IMR-90 (cell line): ENCODE measurements at regions not wholly inside any gene's neighbourhood (a gene's known extent, or its start where the extent isn't known, plus 50 kb on each side); places are given as distances from the start of the nearest gene placed in this dataset.

Source experiments
- ATAC-seq: fragments of 200-7000 bp; cut with Tn5 transposase; 2 replicates; pipeline ENCODE4 v1.9.1; 2020; ENCODE audit warnings: low read depth, mild to moderate bottlenecking, moderate library complexity
- BruUV-seq: library from RNA; stranded (reverse); fragments of 400-500 nt; replicated peaks from 2 replicates; lab custom pipeline; 2021; lab: Mats Ljungman, UMichigan
- CTCF ChIA-PET: fragments of 300-600 bp; formaldehyde crosslinking; extraction: SDS; loops from one replicate; lab custom pipeline; 2021; ENCODE audit warnings: antibody characterized with exemption; lab: Yijun Ruan, JAX
- POLR2A ChIA-PET: fragments of 300-600 bp; sonication (Branson Sonifier 250); formaldehyde crosslinking; loops from one replicate; lab custom pipeline; 2022; ENCODE audit warnings: antibody characterized with exemption; ENCODE audit not compliant: unreplicated experiment; lab: Charles Lee
- DNase-seq: peaks from one replicate; pipeline ENCODE4 v3.0.0; 2013
- H2AFZ ChIP-seq: replicated peaks from 2 replicates; pipeline ENCODE3; 2013; ENCODE audit warnings: low read length, mild to moderate bottlenecking; ENCODE audit not compliant: poor library complexity
- H2AK5ac ChIP-seq: 2 replicates; pipeline ENCODE4 v1.6.1; 2013; ENCODE audit warnings: low read depth, low read length, inconsistent platforms
- H2AK9ac ChIP-seq: replicated peaks from 2 replicates; pipeline ENCODE3; 2013; ENCODE audit warnings: mild to moderate bottlenecking, low read depth, low read length, moderate library complexity; ENCODE audit not compliant: poor library complexity
- H2BK120ac ChIP-seq: 2 replicates; pipeline ENCODE4 v1.6.1; 2013; ENCODE audit warnings: low read depth, low read length, inconsistent platforms
- H2BK15ac ChIP-seq: 3 replicates; pipeline ENCODE4 v1.6.1; 2013; ENCODE audit warnings: low read depth, low read length, inconsistent platforms
- H2BK20ac ChIP-seq: 2 replicates; pipeline ENCODE4 v1.6.1; 2013; ENCODE audit warnings: low read depth, mild to moderate bottlenecking, inconsistent platforms, low read length, moderate library complexity
- H2BK5ac ChIP-seq: 2 replicates; pipeline ENCODE4 v1.6.1; 2013; ENCODE audit warnings: mild to moderate bottlenecking, low read depth, low read length, inconsistent platforms; ENCODE audit not compliant: poor library complexity, severe bottlenecking
- H3K14ac ChIP-seq: replicated peaks from 2 replicates; pipeline ENCODE4 v1.6.1; 2013; ENCODE audit warnings: low read depth, low read length, inconsistent platforms
- H3K18ac ChIP-seq: 2 replicates; pipeline ENCODE4 v1.6.1; 2013; ENCODE audit warnings: low read depth, low read length, control low read depth
- H3K23ac ChIP-seq: 2 replicates; pipeline ENCODE4 v1.6.1; 2013; ENCODE audit warnings: low read depth, low read length, inconsistent platforms
- H3K27ac ChIP-seq: 2 replicates; pipeline ENCODE4 v1.5.1; 2013; ENCODE audit warnings: mild to moderate bottlenecking, control low read depth, low read length; ENCODE audit not compliant: insufficient read depth
- H3K27me3 ChIP-seq: 2 replicates; pipeline ENCODE4 v1.6.1; 2013; ENCODE audit warnings: low read length; ENCODE audit not compliant: control insufficient read depth, insufficient read depth
- H3K36me3 ChIP-seq: 2 replicates; pipeline ENCODE4 v1.6.1; 2013; ENCODE audit warnings: low read length, mixed read lengths; ENCODE audit not compliant: control insufficient read depth, insufficient read depth
- H3K4ac ChIP-seq: 2 replicates; pipeline ENCODE4 v1.6.1; 2013; ENCODE audit warnings: low read depth, low read length, inconsistent platforms
- H3K4me1 ChIP-seq: 2 replicates; pipeline ENCODE4 v1.6.1; 2013; ENCODE audit warnings: low read length, mixed read lengths; ENCODE audit not compliant: control insufficient read depth, insufficient read depth
- H3K4me2 ChIP-seq: 2 replicates; pipeline ENCODE4 v1.6.1; 2013; ENCODE audit warnings: low read depth, mild to moderate bottlenecking, control low read depth, low read length, moderate library complexity
- H3K4me3 ChIP-seq: 2 replicates; pipeline ENCODE4 v1.5.1; 2013; ENCODE audit warnings: low read depth, mild to moderate bottlenecking, control low read depth, low read length, moderate library complexity; ENCODE audit not compliant: insufficient read depth
- H3K56ac ChIP-seq: 2 replicates; pipeline ENCODE4 v1.6.1; 2013; ENCODE audit warnings: low read length, inconsistent platforms; ENCODE audit not compliant: insufficient read depth; ENCODE audit errors: extremely low read depth
- H3K79me1 ChIP-seq, 2 experiments: 2 replicates each; pipeline ENCODE4 v1.6.1; 2013; ENCODE audit warnings: low read length in 2 of 2, inconsistent platforms in 1 of 2, low read depth in 1 of 2
- H3K9ac ChIP-seq: 2 replicates; pipeline ENCODE4 v1.6.1; 2013; ENCODE audit warnings: low read depth, low read length, control low read depth
- H3K9me1 ChIP-seq: 2 replicates; pipeline ENCODE4 v1.6.1; 2013; ENCODE audit warnings: low read length, inconsistent platforms; ENCODE audit not compliant: insufficient read depth
- H3K9me3 ChIP-seq: 2 replicates; pipeline ENCODE4 v1.6.1; 2013; ENCODE audit warnings: low read length; ENCODE audit not compliant: control insufficient read depth, insufficient read depth
- H4K20me1 ChIP-seq: 2 replicates; pipeline ENCODE4 v1.6.1; 2013; ENCODE audit warnings: low read length, inconsistent platforms; ENCODE audit not compliant: insufficient read depth
- H4K5ac ChIP-seq: 2 replicates; pipeline ENCODE4 v1.6.1; 2013; ENCODE audit warnings: mild to moderate bottlenecking, low read depth, low read length, control low read depth
- H4K8ac ChIP-seq, 2 experiments: 2 replicates each; pipeline ENCODE4 v1.6.1; 2013; ENCODE audit warnings: low read depth in 2 of 2, low read length in 2 of 2, control low read depth in 1 of 2, inconsistent platforms in 1 of 2
- H4K91ac ChIP-seq: 2 replicates; pipeline ENCODE4 v1.6.1; 2013; ENCODE audit warnings: low read depth, low read length, inconsistent platforms; ENCODE audit not compliant: insufficient read depth
- BHLHE40 ChIP-seq: fragments of 150-350 bp; IDR thresholded peaks from 2 replicates; pipeline ENCODE4 v1.6.1; 2016; ENCODE audit warnings: mild to moderate bottlenecking, low read depth, low read length
- CEBPB ChIP-seq: IDR thresholded peaks from 2 replicates; pipeline ENCODE4 v1.6.1; 2012; ENCODE audit warnings: low read depth, low read length, improper control_type of control experiment
- CTCF ChIP-seq: conservative IDR thresholded peaks from 2 replicates; pipeline ENCODE4 v1.5.1; 2012; ENCODE audit warnings: mild to moderate bottlenecking, low read depth, low read length, improper control_type of control experiment
- ELK1 ChIP-seq: fragments of 150-350 bp; IDR thresholded peaks from 2 replicates; pipeline ENCODE4 v1.6.1; 2016; ENCODE audit warnings: low read depth, mild to moderate bottlenecking, low read length, moderate library complexity, borderline replicate concordance
- MAFK ChIP-seq: IDR thresholded peaks from 2 replicates; pipeline ENCODE4 v1.6.1; 2012; ENCODE audit warnings: low read depth, low read length, improper control_type of control experiment
- MAZ ChIP-seq: IDR thresholded peaks from 2 replicates; pipeline ENCODE4 v1.6.1; 2012; ENCODE audit warnings: low read depth, mild to moderate bottlenecking, low read length, improper control_type of control experiment, moderate library complexity, borderline replicate concordance
- MXI1 ChIP-seq: IDR thresholded peaks from 2 replicates; pipeline ENCODE4 v1.6.1; 2012; ENCODE audit warnings: low read depth, mild to moderate bottlenecking, low read length, moderate library complexity, borderline replicate concordance
- NFE2L2 ChIP-seq: fragments of 150-350 bp; IDR thresholded peaks from 2 replicates; pipeline ENCODE4 v1.6.1; 2016; ENCODE audit warnings: low read depth, mild to moderate bottlenecking, low read length
- POLR2A ChIP-seq: IDR thresholded peaks from 2 replicates; pipeline ENCODE4 v1.6.1; 2012; ENCODE audit warnings: mild to moderate bottlenecking, low read depth, low read length
- RCOR1 ChIP-seq: IDR thresholded peaks from 2 replicates; pipeline ENCODE4 v1.6.1; 2012; ENCODE audit warnings: mild to moderate bottlenecking, low read length, improper control_type of control experiment; ENCODE audit not compliant: insufficient replicate concordance
- RFX5 ChIP-seq: IDR thresholded peaks from 2 replicates; pipeline ENCODE4 v1.8.0; 2012; ENCODE audit warnings: low read depth, mild to moderate bottlenecking, low read length, moderate library complexity
- SMC3 ChIP-seq: fragments of 150-350 bp; IDR thresholded peaks from 2 replicates; pipeline ENCODE4 v1.6.1; 2016; ENCODE audit warnings: low read depth, mild to moderate bottlenecking, antibody characterized with exemption, low read length, moderate library complexity
- USF2 ChIP-seq: fragments of 150-350 bp; IDR thresholded peaks from 2 replicates; pipeline ENCODE4 v1.6.1; 2017; ENCODE audit warnings: mild to moderate bottlenecking, antibody characterized with exemption, low read length, low read depth
- WGBS, 2 experiments: methylation state at CpG; one replicate each; pipeline versions ENCODE4 v1.1.5 to v1.1.7; 2013; ENCODE audit warnings: missing lambda C conversion rate in 2 of 2; ENCODE audit not compliant: insufficient read length in 1 of 2; ENCODE audit errors: extremely low coverage in 2 of 2; 5-methylcytosine and 5-hydroxymethylcytosine counted together
- dilution Hi-C: fragments of 300-500 bp; cut with HindIII; formaldehyde crosslinking; loops from one replicate; pipeline ENCODE4 v1.14.3; 2018; ENCODE audit warnings: low sequenced_read_pairs; ENCODE audit not compliant: unreplicated experiment
- in situ Hi-C: fragments of 300-500 bp; cut with MboI; formaldehyde crosslinking; loops from 3 replicates; pipeline ENCODE4 v1.14.3; 2019; ENCODE audit warnings: low sequenced_read_pairs, inconsistent platforms, mixed read lengths
- intact Hi-C: fragments of 100-400 bp; cut with micrococcal nuclease; formaldehyde crosslinking; loops from 2 replicates; pipeline ENCODE4 v1.10.0; 2022

DNA sequence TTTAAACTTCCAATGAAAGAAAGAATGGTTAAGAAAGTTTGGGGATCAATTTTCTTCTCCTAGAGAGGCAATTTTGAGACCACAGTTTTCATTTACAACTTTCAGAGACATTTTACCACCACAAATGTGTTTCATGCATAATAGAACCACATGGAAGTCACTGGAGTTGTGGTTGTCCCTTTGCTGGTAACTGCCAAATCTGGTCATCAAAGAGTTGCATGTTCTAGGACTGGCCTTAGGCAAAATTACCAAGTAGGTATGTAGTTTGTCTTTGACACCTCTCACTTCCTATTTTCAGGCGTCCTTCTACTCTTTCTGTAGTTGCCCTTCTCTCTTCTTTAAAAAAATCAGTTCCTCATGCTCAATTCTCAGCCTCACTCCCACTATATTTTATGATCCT is 54.3 kb upstream of the TMX1 start:
- Histone ChIP-seq H3K18ac (no peak overlapping the region), H4K5ac (no peak overlapping the region), H3K9me3 (no peaks in the 10 kb centered on the region), H3K79me1 (no peaks in the 10 kb centered on the region), H4K91ac (no peak overlapping the region), H3K36me3 (no peaks in the 10 kb centered on the region), H3K14ac (no peak overlapping the region), H2BK15ac (no peak overlapping the region), H3K4me3 (no peak overlapping the region), H3K9ac (no peak overlapping the region), H3K4ac (no peak overlapping the region), H3K56ac (no peak overlapping the region), H3K9me1 (no peaks in the 10 kb centered on the region), H3K4me2 (no peak overlapping the region), H2BK120ac (no peak overlapping the region), H4K8ac (no peak overlapping the region), H3K23ac (no peak overlapping the region), H2BK20ac (no peak overlapping the region), H3K4me1 (no peaks in the 10 kb centered on the region), H3K27me3 (peaks cover 25% of the 10 kb centered on the region), H2BK5ac (no peak overlapping the region), H3K27ac (no peak overlapping the region), H4K20me1 (no peaks in the 10 kb centered on the region), H2AK9ac (no peak overlapping the region), H2AK5ac (no peak overlapping the region), H2AFZ (no peak overlapping the region)
- TF ChIP-seq CTCF, result no peak
- TF ChIP-seq MXI1, result no peak
- no peak for TF ChIP-seq MAZ
- TF ChIP-seq ELK1, result no peak
- no peak for TF ChIP-seq CEBPB
- TF ChIP-seq RCOR1, result no peak
- TF ChIP-seq RFX5, result no peak
- TF ChIP-seq SMC3, result no peak
- no peak for TF ChIP-seq MAFK
- TF ChIP-seq USF2, result no peak
- no peak for TF ChIP-seq NFE2L2
- TF ChIP-seq BHLHE40, result no peak
- TF ChIP-seq POLR2A, result no peak
- in situ Hi-C loops (no loop called here), dilution Hi-C loops (no loop called here), intact Hi-C loops (no loop called here)
- POLR2A ChIA-PET, result no interaction called here
- CTCF ChIA-PET, result no interaction called here
- no CpG with 5 or more reads among the region's 1 CpG for WGBS, 2 experiments
- DNase-seq (no peak), ATAC-seq (no peak)
- no TSS peak for BruUV-seq
